Ecto neural progenitor cell (in vitro differentiated cells): ENCODE measurements at regions not wholly inside any gene's neighbourhood (a gene's known extent, or its start where the extent isn't known, plus 50 kb on each side); places are given as distances from the start of the nearest gene placed in this dataset.

Source experiments
- DNase-seq: peaks from one replicate; pipeline ENCODE4 v3.0.0-alpha.2; 2018; ENCODE audit warnings: low spot score

DNA sequence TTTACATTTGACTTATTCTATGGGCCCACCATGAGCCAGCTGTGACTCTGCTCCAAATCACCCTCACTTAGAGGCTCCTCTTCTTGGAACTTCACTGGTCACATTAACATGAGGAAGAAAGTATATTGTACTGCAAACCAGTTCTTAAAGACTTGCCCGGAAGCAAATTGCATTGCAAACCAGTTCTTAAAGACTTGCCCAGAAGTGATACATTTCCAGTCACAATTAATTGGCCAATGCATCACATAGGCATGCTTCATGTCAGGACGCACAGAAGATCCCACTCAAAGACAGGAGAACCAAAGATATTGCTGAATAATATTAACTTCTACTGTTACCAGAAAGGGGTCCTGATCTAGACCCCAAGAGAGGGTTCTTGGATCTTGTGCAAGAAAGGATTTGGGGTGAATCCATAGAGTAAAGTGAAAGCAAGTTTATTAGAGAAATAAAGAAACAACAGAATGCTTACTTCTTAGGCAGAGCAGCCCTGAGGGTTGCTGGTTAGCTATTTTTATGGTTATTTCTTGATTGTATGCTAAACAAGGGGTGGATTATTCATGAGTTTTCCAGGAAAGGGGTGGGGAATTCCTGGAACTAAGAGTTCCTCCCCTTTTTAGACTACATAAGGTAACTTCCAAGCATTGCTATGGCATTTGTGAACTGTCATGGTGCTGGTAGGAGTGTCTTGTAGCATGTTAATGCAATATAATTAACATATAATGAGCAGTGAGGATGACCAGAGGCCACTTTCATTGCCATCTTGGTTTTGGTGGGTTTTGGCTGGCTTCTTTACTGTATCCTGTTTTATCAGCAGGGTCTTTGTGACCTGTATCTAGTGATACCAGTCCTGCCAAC is 54.6 kb upstream of the HCCS start:
- DNase-seq: no peak

GRCh38 chrX:11059933-11060332 is 51.2 kb upstream of the HCCS start:
- DNase-seq: no peak
